ENCODE measurements at regions not wholly inside any gene's neighbourhood (a gene's known extent, or its start where the extent isn't known, plus 50 kb on each side); places are given as distances from the start of the nearest gene placed in this dataset.
A peak's percentile ranks its signal among the peaks of the same experiment; 100 is the strongest.

- TF ChIP-seq ZNF532 (CRISPR knock-in tag; IDR thresholded peaks at IDR 0.05; ENCODE audit: borderline replicate concordance), result no peak
- no peak for TF ChIP-seq CDX4 (CRISPR knock-in tag; IDR thresholded peaks at IDR 0.05; ENCODE audit: borderline replicate concordance)
- TF ChIP-seq NFYB (CRISPR knock-in tag; conservative IDR thresholded peaks at IDR 0.05; ENCODE audit: low read depth), result no peak
Measured at GRCh38 chrX:98068024-98068580, 1184.4 kb downstream of the RPA4 start (continued).

GRCh38 chrX:98071331-98071730 is 1187.6 kb downstream of the RPA4 start:
- Mint-ChIP-seq H3K36me3 (no peaks in the 10 kb centered on the region), H3K4me1 (peaks cover 32% of the 10 kb centered on the region), H3K9me3 (peaks cover under 1% of the 10 kb centered on the region; the same call in 1 of the 2 replicates), H3K4me3 (no peak overlapping the region), H3K27ac (peak overlapping the region; percentile 64; the same call in 1 of the 2 replicates), H3K27me3 (ENCODE audit: low read depth) (no peaks in the 10 kb centered on the region)
- no peak for ATAC-seq
- TF ChIP-seq ARID4B (CRISPR knock-in tag; IDR thresholded peaks at IDR 0.05; ENCODE audit: borderline replicate concordance), result no peak
- TF ChIP-seq ZNF317 (CRISPR knock-in tag; IDR thresholded peaks at IDR 0.05; ENCODE audit: borderline replicate concordance, low read depth), result no peak
- no peak for TF ChIP-seq ELF4 (CRISPR knock-in tag; IDR thresholded peaks at IDR 0.05; ENCODE audit: low read depth)
- no peak for TF ChIP-seq NFE2L1 (CRISPR knock-in tag; IDR thresholded peaks at IDR 0.05)
- TF ChIP-seq GTF2I (CRISPR knock-in tag; conservative IDR thresholded peaks at IDR 0.05), result no peak
- no peak for TF ChIP-seq CDX4 (CRISPR knock-in tag; IDR thresholded peaks at IDR 0.05; ENCODE audit: borderline replicate concordance)
- TF ChIP-seq ZNF232 (CRISPR knock-in tag; IDR thresholded peaks at IDR 0.05), result no peak
- TF ChIP-seq MAX (CRISPR knock-in tag; IDR thresholded peaks at IDR 0.05), result no peak
- no peak for TF ChIP-seq STAT6 (CRISPR knock-in tag; conservative IDR thresholded peaks at IDR 0.05; ENCODE audit: low read depth)
- no peak for TF ChIP-seq ATF3 (CRISPR knock-in tag; conservative IDR thresholded peaks at IDR 0.05)
- no peak for TF ChIP-seq USF1 (CRISPR knock-in tag; IDR thresholded peaks at IDR 0.05)
- no peak for TF ChIP-seq SP1 (CRISPR knock-in tag; conservative IDR thresholded peaks at IDR 0.05)
- ChIA-PET POLR2A (no interaction called here), CTCF (no interaction called here)
- no peak for DNase-seq (ENCODE audit: low spot score)
